ENCODE measurements at regions not wholly inside any gene's neighbourhood (a gene's known extent, or its start where the extent isn't known, plus 50 kb on each side); places are given as distances from the start of the nearest gene placed in this dataset.

- no peaks in the 10 kb centered on the region for H3K4me1 ChIP-seq (ENCODE audit: insufficient read depth, low read length)
- no peaks in the 10 kb centered on the region for H3K9me3 ChIP-seq (ENCODE audit: low read length)
- peaks cover 0 to 7% (median 0%) of the 10 kb centered on the region in 5 donors for H3K9me3 Mint-ChIP-seq
- H3K27me3 Mint-ChIP-seq, result no peaks in the 10 kb centered on the region
- H3K36me3 ChIP-seq (ENCODE audit: insufficient read depth, low read length), result no peaks in the 10 kb centered on the region
- no peaks in the 10 kb centered on the region for H3K4me1 Mint-ChIP-seq
- ChIA-PET POLR2A (no interaction called here), CTCF (no interaction called here)
- no peaks in the 10 kb centered on the region for H3K27me3 ChIP-seq (ENCODE audit: insufficient read depth, low read length, poor library complexity, severe bottlenecking)
- no peak overlapping the region for H3K4me3 ChIP-seq (ENCODE audit: low read length)
- H3K27ac ChIP-seq (ENCODE audit: low read depth, low read length), result no peak overlapping the region
- no peak overlapping the region for H3K4me3 Mint-ChIP-seq
- no peak for DNase-seq
- H3K27ac Mint-ChIP-seq, result no peak overlapping the region
- no peaks in the 10 kb centered on the region for H3K36me3 Mint-ChIP-seq
Measured at GRCh38 chr1:195439661-195440060, 1168.6 kb downstream of the KCNT2 start.

DNA sequence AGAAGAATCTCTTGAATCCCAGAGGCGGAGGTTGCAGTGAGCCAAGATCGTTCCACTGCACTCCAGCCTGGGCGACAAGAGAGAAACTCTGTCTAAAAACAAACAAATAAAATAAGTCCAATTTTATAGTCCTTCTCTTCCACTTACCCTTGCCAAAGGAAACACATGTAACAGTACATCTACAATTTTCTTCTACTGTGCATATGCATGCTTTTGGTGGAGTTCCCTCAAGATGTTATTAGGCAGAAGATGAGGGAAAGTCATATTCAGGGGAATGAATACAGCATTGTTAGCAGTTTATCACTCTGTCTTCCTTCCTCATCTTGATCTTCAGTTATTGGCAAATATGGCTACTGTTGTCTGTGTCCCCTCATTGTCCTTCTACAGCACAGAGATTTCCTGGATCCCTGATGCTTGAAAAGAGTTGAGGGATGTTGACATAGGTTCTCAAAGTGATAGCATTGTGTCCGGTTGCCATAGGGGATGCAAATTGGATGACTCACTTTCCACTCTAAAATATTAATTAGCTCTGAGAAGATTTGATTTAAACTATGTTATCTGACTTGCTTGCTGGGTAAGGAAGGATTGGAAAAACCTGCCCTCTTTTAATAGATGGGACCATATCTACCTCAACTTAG is 1173.6 kb downstream of the KCNT2 start:
- ChIA-PET CTCF (no interaction called here), POLR2A (no interaction called here)
- Mint-ChIP-seq H3K36me3 (no peaks in the 10 kb centered on the region), H3K4me1 (no peaks in the 10 kb centered on the region), H3K27me3 (no peaks in the 10 kb centered on the region), H3K4me3 (no peak overlapping the region), H3K27ac (no peak overlapping the region), H3K9me3 (peaks cover 0 to 3% (median 0%) of the 10 kb centered on the region in 5 donors)
- H3K36me3 ChIP-seq (ENCODE audit: insufficient read depth, low read length), result no peaks in the 10 kb centered on the region
- no peaks in the 10 kb centered on the region for H3K4me1 ChIP-seq (ENCODE audit: insufficient read depth, low read length)
- no peak for DNase-seq
- no peaks in the 10 kb centered on the region for H3K9me3 ChIP-seq (ENCODE audit: low read length)
- H3K27ac ChIP-seq (ENCODE audit: low read depth, low read length), result no peak overlapping the region
- no peak overlapping the region for H3K4me3 ChIP-seq (ENCODE audit: low read length)
- no peaks in the 10 kb centered on the region for H3K27me3 ChIP-seq (ENCODE audit: insufficient read depth, low read length, poor library complexity, severe bottlenecking)

- Mint-ChIP-seq H3K27ac (no peak overlapping the region), H3K9me3 (peaks cover 0 to 6% (median 0%) of the 10 kb centered on the region in 5 donors), H3K27me3 (peaks cover 0 to 2% of the 10 kb centered on the region in 2 donors), H3K36me3 (peaks cover 0 to 1% (median 0%) of the 10 kb centered on the region in 3 donors), H3K4me1 (no peaks in the 10 kb centered on the region), H3K4me3 (no peak overlapping the region)
- no peak for DNase-seq
- no peaks in the 10 kb centered on the region for H3K4me1 ChIP-seq (ENCODE audit: insufficient read depth, low read length)
- no peaks in the 10 kb centered on the region for H3K27me3 ChIP-seq (ENCODE audit: insufficient read depth, low read length, poor library complexity, severe bottlenecking)
- ChIA-PET CTCF (no interaction called here), POLR2A (no interaction called here)
- H3K36me3 ChIP-seq (ENCODE audit: insufficient read depth, low read length), result no peaks in the 10 kb centered on the region
- H3K27ac ChIP-seq (ENCODE audit: low read depth, low read length), result no peak overlapping the region
- H3K9me3 ChIP-seq (ENCODE audit: low read length), result no peaks in the 10 kb centered on the region
- no peak overlapping the region for H3K4me3 ChIP-seq (ENCODE audit: low read length)
Measured at GRCh38 chr1:195430826-195431225, 1177.4 kb downstream of the KCNT2 start.

DNA sequence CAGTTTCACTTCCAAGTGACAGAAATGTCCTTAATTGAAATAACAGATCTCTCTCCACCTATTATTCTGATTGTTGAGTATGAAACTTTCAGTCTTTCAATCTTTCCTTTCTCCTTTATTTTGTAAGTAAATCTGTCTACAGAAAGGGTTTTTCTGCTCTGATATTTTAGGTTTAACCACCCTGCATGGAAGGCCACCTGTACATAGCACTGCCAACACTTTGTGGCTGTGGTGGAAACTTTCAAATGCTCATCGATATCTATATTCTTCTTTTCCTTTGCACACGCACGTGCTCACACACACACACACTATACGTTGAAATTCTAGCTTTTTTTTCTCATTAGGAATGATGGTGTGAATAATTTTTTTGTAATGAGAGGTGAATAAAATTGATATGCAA is 1179.3 kb downstream of the KCNT2 start:
- Histone ChIP-seq H3K27ac (ENCODE audit: low read depth, low read length) (no peak overlapping the region), H3K27me3 (ENCODE audit: insufficient read depth, low read length, poor library complexity, severe bottlenecking) (no peaks in the 10 kb centered on the region), H3K4me3 (ENCODE audit: low read length) (no peak overlapping the region), H3K4me1 (ENCODE audit: insufficient read depth, low read length) (no peaks in the 10 kb centered on the region), H3K9me3 (ENCODE audit: low read length) (no peaks in the 10 kb centered on the region), H3K36me3 (ENCODE audit: insufficient read depth, low read length) (no peaks in the 10 kb centered on the region)
- Mint-ChIP-seq H3K4me1 (no peaks in the 10 kb centered on the region), H3K27ac (no peak overlapping the region), H3K27me3 (peaks cover 0 to 2% of the 10 kb centered on the region in 2 donors), H3K36me3 (peaks cover 0 to 1% (median 0%) of the 10 kb centered on the region in 3 donors), H3K4me3 (no peak overlapping the region), H3K9me3 (peaks cover 0 to 6% (median 0%) of the 10 kb centered on the region in 5 donors)
- ChIA-PET CTCF (no interaction called here), POLR2A (no interaction called here)
- DNase-seq, result no peak

DNA sequence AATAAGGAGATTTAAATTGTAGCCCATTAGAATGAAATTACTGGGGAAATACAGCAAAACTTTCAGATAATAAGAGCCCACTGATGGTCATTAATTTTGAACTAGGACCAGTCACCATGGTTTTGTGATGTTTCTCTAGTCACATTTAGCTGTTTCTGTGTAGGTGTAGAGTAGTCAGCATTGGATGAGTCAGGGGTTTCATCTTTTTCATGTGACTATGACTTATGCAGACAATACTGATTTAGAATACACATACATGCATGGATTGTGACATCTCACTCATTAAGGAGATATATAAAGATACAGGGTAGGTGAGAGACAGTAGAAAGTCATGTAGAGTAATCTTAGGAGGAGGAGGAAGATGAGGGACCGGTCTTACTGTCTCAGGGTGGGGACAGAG is 1192.7 kb downstream of the KCNT2 start:
- no peaks in the 10 kb centered on the region for H3K27me3 Mint-ChIP-seq
- no peaks in the 10 kb centered on the region for H3K4me1 Mint-ChIP-seq
- H3K36me3 ChIP-seq (ENCODE audit: insufficient read depth, low read length), result no peaks in the 10 kb centered on the region
- no peaks in the 10 kb centered on the region for H3K27me3 ChIP-seq (ENCODE audit: insufficient read depth, low read length, poor library complexity, severe bottlenecking)
- peaks cover 0 to 6% (median 0%) of the 10 kb centered on the region in 5 donors for H3K9me3 Mint-ChIP-seq
- H3K4me1 ChIP-seq (ENCODE audit: insufficient read depth, low read length), result no peaks in the 10 kb centered on the region
- no peak overlapping the region for H3K27ac Mint-ChIP-seq
- H3K27ac ChIP-seq (ENCODE audit: low read depth, low read length), result no peak overlapping the region
- CTCF ChIA-PET, result no interaction called here
- POLR2A ChIA-PET, result no interaction called here
- H3K36me3 Mint-ChIP-seq, result no peaks in the 10 kb centered on the region
- DNase-seq, result no peak
- H3K9me3 ChIP-seq (ENCODE audit: low read length), result no peaks in the 10 kb centered on the region
- no peak overlapping the region for H3K4me3 ChIP-seq (ENCODE audit: low read length)
- H3K4me3 Mint-ChIP-seq, result no peak overlapping the region

DNA sequence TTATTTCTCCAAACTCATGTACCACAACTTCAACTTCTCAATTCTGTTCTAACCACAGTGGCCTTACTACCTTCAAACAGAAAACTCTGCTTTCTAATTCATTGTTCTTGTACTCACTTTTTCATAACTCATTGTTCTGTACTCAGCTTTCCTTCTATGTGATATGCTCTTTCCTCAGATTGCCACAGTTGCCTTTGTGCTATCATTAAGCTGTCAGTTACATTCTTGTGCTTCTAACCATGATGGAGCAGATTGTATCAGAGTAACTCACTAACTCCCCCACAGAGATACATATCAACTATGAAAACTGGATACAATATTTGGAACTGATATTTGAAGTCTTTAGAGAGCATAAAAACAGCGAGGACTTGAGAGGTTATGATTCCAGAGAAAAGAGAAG is 1213.7 kb downstream of the KCNT2 start:
- no peak overlapping the region for H3K27ac Mint-ChIP-seq
- Histone ChIP-seq H3K4me1 (ENCODE audit: insufficient read depth, low read length) (no peaks in the 10 kb centered on the region), H3K27ac (ENCODE audit: low read depth, low read length) (no peak overlapping the region), H3K9me3 (ENCODE audit: low read length) (no peaks in the 10 kb centered on the region), H3K27me3 (ENCODE audit: insufficient read depth, low read length, poor library complexity, severe bottlenecking) (no peaks in the 10 kb centered on the region), H3K4me3 (ENCODE audit: low read length) (no peak overlapping the region), H3K36me3 (ENCODE audit: insufficient read depth, low read length) (no peaks in the 10 kb centered on the region)
- H3K4me3 Mint-ChIP-seq, result no peak overlapping the region
- H3K9me3 Mint-ChIP-seq, result peaks cover 0 to 12% (median 0%) of the 10 kb centered on the region in 5 donors
- ChIA-PET POLR2A (no interaction called here), CTCF (no interaction called here)
- H3K36me3 Mint-ChIP-seq, result no peaks in the 10 kb centered on the region
- no peaks in the 10 kb centered on the region for H3K4me1 Mint-ChIP-seq
- no peaks in the 10 kb centered on the region for H3K27me3 Mint-ChIP-seq
- DNase-seq, result no peak

DNA sequence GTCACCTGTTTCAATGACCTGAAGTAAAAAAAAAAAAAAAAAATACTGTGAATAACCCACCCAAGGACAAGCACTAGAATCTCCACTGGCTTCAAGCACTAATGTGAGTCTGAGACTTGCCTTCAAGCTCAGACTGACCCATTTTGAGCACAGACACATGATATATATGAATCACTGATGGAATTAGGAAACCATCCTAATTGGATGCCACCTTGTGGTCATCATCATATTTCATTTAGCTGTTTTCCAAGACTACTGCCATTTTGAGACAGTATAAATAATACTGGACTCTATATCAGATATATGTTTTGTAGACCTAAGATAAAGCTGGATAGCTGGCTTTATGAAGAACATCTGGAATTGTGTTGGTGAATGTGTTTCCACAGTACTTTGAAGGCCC is 1232.0 kb downstream of the KCNT2 start:
- POLR2A ChIA-PET, result no interaction called here
- no peak overlapping the region for H3K4me3 Mint-ChIP-seq
- H3K36me3 Mint-ChIP-seq, result no peaks in the 10 kb centered on the region
- H3K27me3 ChIP-seq (ENCODE audit: insufficient read depth, low read length, poor library complexity, severe bottlenecking), result no peaks in the 10 kb centered on the region
- H3K4me1 ChIP-seq (ENCODE audit: insufficient read depth, low read length), result no peaks in the 10 kb centered on the region
- H3K27ac Mint-ChIP-seq, result no peak overlapping the region
- H3K4me1 Mint-ChIP-seq, result no peaks in the 10 kb centered on the region
- no peak overlapping the region for H3K4me3 ChIP-seq (ENCODE audit: low read length)
- CTCF ChIA-PET, result no interaction called here
- H3K9me3 ChIP-seq (ENCODE audit: low read length), result no peaks in the 10 kb centered on the region
- H3K27me3 Mint-ChIP-seq, result no peaks in the 10 kb centered on the region
- no peaks in the 10 kb centered on the region for H3K9me3 Mint-ChIP-seq
- H3K36me3 ChIP-seq (ENCODE audit: insufficient read depth, low read length), result no peaks in the 10 kb centered on the region
- no peak for DNase-seq
- H3K27ac ChIP-seq (ENCODE audit: low read depth, low read length), result no peak overlapping the region

DNA sequence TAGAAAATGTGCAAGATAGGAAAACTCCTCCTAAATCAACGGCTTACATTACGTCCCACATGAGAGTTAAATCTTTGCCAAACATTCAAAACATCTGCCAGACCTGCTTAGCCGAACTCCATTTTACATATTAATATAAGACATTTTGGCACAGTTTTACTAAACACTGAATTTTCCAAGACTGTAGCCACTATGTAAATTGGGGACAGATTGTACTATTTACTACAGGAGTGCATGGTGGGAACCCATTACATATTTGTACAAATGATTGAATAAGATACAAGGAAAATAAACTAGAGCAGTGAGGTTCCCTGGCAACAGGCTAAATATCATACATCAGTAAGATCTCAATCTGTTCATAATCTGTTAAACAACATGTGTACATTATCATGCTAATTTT is 1234.4 kb downstream of the KCNT2 start:
- no peak overlapping the region for H3K4me3 ChIP-seq (ENCODE audit: low read length)
- H3K27me3 Mint-ChIP-seq, result no peaks in the 10 kb centered on the region
- H3K9me3 ChIP-seq (ENCODE audit: low read length), result no peaks in the 10 kb centered on the region
- no peaks in the 10 kb centered on the region for H3K4me1 Mint-ChIP-seq
- H3K9me3 Mint-ChIP-seq, result no peaks in the 10 kb centered on the region
- H3K27ac Mint-ChIP-seq, result no peak overlapping the region
- no peak overlapping the region for H3K27ac ChIP-seq (ENCODE audit: low read depth, low read length)
- ChIA-PET POLR2A (no interaction called here), CTCF (no interaction called here)
- H3K36me3 Mint-ChIP-seq, result no peaks in the 10 kb centered on the region
- no peak overlapping the region for H3K4me3 Mint-ChIP-seq
- no peaks in the 10 kb centered on the region for H3K4me1 ChIP-seq (ENCODE audit: insufficient read depth, low read length)
- no peak for DNase-seq
- H3K36me3 ChIP-seq (ENCODE audit: insufficient read depth, low read length), result no peaks in the 10 kb centered on the region
- H3K27me3 ChIP-seq (ENCODE audit: insufficient read depth, low read length, poor library complexity, severe bottlenecking), result no peaks in the 10 kb centered on the region

DNA sequence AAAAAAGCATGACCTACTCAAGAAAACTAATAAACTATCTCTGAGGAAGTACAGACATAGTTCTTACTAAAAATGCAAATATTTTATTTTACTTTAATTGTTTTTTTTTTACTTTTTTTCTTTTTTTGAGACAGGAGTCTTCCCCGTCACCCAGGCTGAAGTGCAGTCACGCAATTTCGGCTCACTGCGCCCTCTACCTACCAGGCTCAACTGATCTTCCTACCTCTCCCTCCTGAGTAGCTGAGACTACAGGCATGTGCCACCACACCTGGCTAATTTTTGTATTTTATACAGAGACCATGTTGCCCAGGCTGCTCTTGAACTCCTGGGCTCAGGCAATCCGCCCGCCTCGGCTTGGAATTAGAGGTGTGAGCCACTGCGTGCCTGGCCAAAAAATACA is 1263.1 kb downstream of the KCNT2 start:
- Mint-ChIP-seq H3K36me3 (no peaks in the 10 kb centered on the region), H3K27me3 (no peaks in the 10 kb centered on the region), H3K9me3 (peaks cover 0 to 4% (median 2%) of the 10 kb centered on the region in 5 donors), H3K4me1 (no peaks in the 10 kb centered on the region), H3K27ac (no peak overlapping the region), H3K4me3 (no peak overlapping the region)
- ChIA-PET POLR2A (no interaction called here), CTCF (no interaction called here)
- H3K27ac ChIP-seq (ENCODE audit: low read depth, low read length), result no peak overlapping the region
- no peaks in the 10 kb centered on the region for H3K9me3 ChIP-seq (ENCODE audit: low read length)
- no peaks in the 10 kb centered on the region for H3K4me1 ChIP-seq (ENCODE audit: insufficient read depth, low read length)
- no peak for DNase-seq
- no peaks in the 10 kb centered on the region for H3K36me3 ChIP-seq (ENCODE audit: insufficient read depth, low read length)
- H3K27me3 ChIP-seq (ENCODE audit: insufficient read depth, low read length, poor library complexity, severe bottlenecking), result no peaks in the 10 kb centered on the region
- H3K4me3 ChIP-seq (ENCODE audit: low read length), result no peak overlapping the region
